Tibial artery (tissue), 4 donors: ENCODE measurements at regions not wholly inside any gene's neighbourhood (a gene's known extent, or its start where the extent isn't known, plus 50 kb on each side); places are given as distances from the start of the nearest gene placed in this dataset.

Experiments
- DNase-seq, 2 donors: peaks; one replicate each; pipeline ENCODE4 v3.0.0-alpha.2; 2019
- H3K27ac ChIP-seq, 2 donors: fragments of 200-600 bp; sonication (generic) in 1 of 2; 1 replicate in 1 of 2; 2 replicates in 1 of 2; pipeline ENCODE4 v1.5.1; 2018 to 2019; ENCODE audit warnings: mild to moderate bottlenecking in 1 of 2
- H3K27me3 ChIP-seq, 2 donors: fragments of 200-600 bp; sonication (generic) in 1 of 2; one replicate each; pipeline versions ENCODE4 v1.5.1 to v1.6.0; 2016 to 2019
- H3K36me3 ChIP-seq, 3 donors: fragments of 200-600 bp; sonication (generic) in 2 of 3; one replicate each; pipeline ENCODE4 v1.5.1; 2016 to 2019; ENCODE audit warnings: mild to moderate bottlenecking in 2 of 3
- H3K4me1 ChIP-seq, 4 donors: fragments of 200-600 bp; sonication (generic) in 2 of 4; 1 replicate in 3 of 4; 2 replicates in 1 of 4; pipeline ENCODE4 v1.5.1; 2016 to 2019
- H3K4me3 ChIP-seq, 2 donors: fragments of 200-600 bp; sonication (generic) in 1 of 2; 1 replicate in 1 of 2; 2 replicates in 1 of 2; pipeline ENCODE4 v1.5.1; 2018 to 2019; ENCODE audit warnings: mild to moderate bottlenecking in 2 of 2
- H3K9me3 ChIP-seq, 3 donors: fragments of 200-600 bp; sonication (generic) in 1 of 3; one replicate each; pipeline ENCODE4 v1.5.1; 2016 to 2019
- CTCF ChIP-seq, 2 experiments: fragments of 200-600 bp in 1 of 2; fragments of 450-650 bp in 1 of 2; IDR thresholded peaks; one replicate each; pipeline ENCODE4 v1.5.1; 2017 to 2019; ENCODE audit warnings: antibody characterized with exemption in 2 of 2, mild to moderate bottlenecking in 1 of 2, moderate library complexity in 1 of 2
- intact Hi-C: fragments of 100-400 bp; cut with DNase I; formaldehyde crosslinking; loops from one replicate; pipeline ENCODE4 v1.15.0; 2023; ENCODE audit warnings: low total_unique reads

GRCh38 chr4:19940861-19941260 lies 310.8 kb upstream of the SLIT2 start:
- Histone ChIP-seq H3K27ac (no peak overlapping the region), H3K27me3 (no peaks in the 10 kb centered on the region), H3K9me3 (no peaks in the 10 kb centered on the region), H3K36me3 (no peaks in the 10 kb centered on the region), H3K4me1 (peaks cover 0 to 29% (median 2%) of the 10 kb centered on the region in 4 donors), H3K4me3 (no peak overlapping the region)
- DNase-seq: no peak
- TF ChIP-seq CTCF (IDR thresholded peaks at IDR 0.05): no peak
- intact Hi-C loops: no loop called here

GRCh38 chr4:19936476-19936875 lies 315.2 kb upstream of the SLIT2 start:
- no peaks in the 10 kb centered on the region for H3K9me3 ChIP-seq
- no peak for TF ChIP-seq CTCF (IDR thresholded peaks at IDR 0.05)
- H3K27me3 ChIP-seq: no peaks in the 10 kb centered on the region
- H3K4me1 ChIP-seq: no peaks in the 10 kb centered on the region
- no peak for DNase-seq
- no peaks in the 10 kb centered on the region for H3K36me3 ChIP-seq
- H3K27ac ChIP-seq: no peak overlapping the region
- intact Hi-C loops: no loop called here
- no peak overlapping the region for H3K4me3 ChIP-seq

- no peaks in the 10 kb centered on the region for H3K36me3 ChIP-seq
- H3K4me1 ChIP-seq: no peaks in the 10 kb centered on the region
- H3K9me3 ChIP-seq: no peaks in the 10 kb centered on the region
- no peak overlapping the region for H3K4me3 ChIP-seq
- H3K27ac ChIP-seq: no peak overlapping the region
- H3K27me3 ChIP-seq: no peaks in the 10 kb centered on the region
- TF ChIP-seq CTCF (IDR thresholded peaks at IDR 0.05): no peak
- no peak for DNase-seq
- intact Hi-C loops: no loop called here
Observed at GRCh38 chr4:19930742-19931141, 321.0 kb upstream of the SLIT2 start.

GRCh38 chr4:19927381-19927780 lies 324.3 kb upstream of the SLIT2 start:
- peaks cover 0 to 4% (median 0%) of the 10 kb centered on the region in 4 donors for H3K4me1 ChIP-seq
- no peak overlapping the region for H3K4me3 ChIP-seq
- no peak overlapping the region for H3K27ac ChIP-seq
- intact Hi-C loops: no loop called here
- H3K9me3 ChIP-seq: no peaks in the 10 kb centered on the region
- no peaks in the 10 kb centered on the region for H3K27me3 ChIP-seq
- TF ChIP-seq CTCF (IDR thresholded peaks at IDR 0.05): no peak
- no peaks in the 10 kb centered on the region for H3K36me3 ChIP-seq
- DNase-seq: no peak

- H3K4me1 ChIP-seq: peaks cover 0 to 4% (median 0%) of the 10 kb centered on the region in 4 donors
- DNase-seq: no peak
- no peaks in the 10 kb centered on the region for H3K36me3 ChIP-seq
- intact Hi-C loops: no loop called here
- TF ChIP-seq CTCF (IDR thresholded peaks at IDR 0.05): no peak
- H3K27me3 ChIP-seq: no peaks in the 10 kb centered on the region
- H3K9me3 ChIP-seq: peaks cover 0 to 2% (median 0%) of the 10 kb centered on the region in 3 donors
- no peak overlapping the region for H3K4me3 ChIP-seq
- H3K27ac ChIP-seq: no peak overlapping the region
Observed at GRCh38 chr4:19925516-19925915, 326.2 kb upstream of the SLIT2 start.

GRCh38 chr4:19924761-19925160 lies 326.9 kb upstream of the SLIT2 start:
- no peak overlapping the region for H3K27ac ChIP-seq
- no peaks in the 10 kb centered on the region for H3K27me3 ChIP-seq
- H3K4me3 ChIP-seq: no peak overlapping the region
- peaks cover 0 to 7% (median 0%) of the 10 kb centered on the region in 3 donors for H3K9me3 ChIP-seq
- peaks cover 0 to 4% (median 0%) of the 10 kb centered on the region in 4 donors for H3K4me1 ChIP-seq
- H3K36me3 ChIP-seq: no peaks in the 10 kb centered on the region
- DNase-seq: no peak
- intact Hi-C loops: no loop called here
- no peak for TF ChIP-seq CTCF (IDR thresholded peaks at IDR 0.05)
